Putamen (tissue), 1 donor: ENCODE measurements at regions not wholly inside any gene's neighbourhood (a gene's known extent, or its start where the extent isn't known, plus 50 kb on each side); places are given as distances from the start of the nearest gene placed in this dataset.
"Not testable (repeated sequence)": the region's sequence is repeated elsewhere in the genome, so short reads cannot be mapped to it uniquely, and the experiment has no call there.

ENCODE experiments used
- DNase-seq: peaks from one replicate; pipeline ENCODE4 v3.0.0-alpha.2; 2016; ENCODE audit warnings: low spot score

DNA sequence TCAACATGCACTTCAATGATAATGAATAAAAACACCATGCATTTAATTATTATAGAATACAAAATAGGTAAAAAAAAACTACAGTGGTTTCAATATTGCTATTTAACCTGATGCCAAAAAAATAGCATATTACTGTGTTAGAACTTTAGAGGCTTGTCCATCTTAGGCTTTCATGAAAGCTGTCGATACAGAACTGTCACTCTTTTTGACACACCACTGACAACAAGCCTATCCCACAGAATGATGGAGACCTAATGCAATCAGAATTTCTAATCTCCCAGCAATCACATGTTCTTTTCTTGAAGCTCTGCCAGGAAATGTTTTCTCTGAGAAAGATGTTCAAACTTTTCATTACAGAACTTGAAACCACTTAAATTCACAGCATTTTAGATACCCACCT is 490.3 kb upstream of the EPHA6 start:
- DNase-seq, result no peak

DNA sequence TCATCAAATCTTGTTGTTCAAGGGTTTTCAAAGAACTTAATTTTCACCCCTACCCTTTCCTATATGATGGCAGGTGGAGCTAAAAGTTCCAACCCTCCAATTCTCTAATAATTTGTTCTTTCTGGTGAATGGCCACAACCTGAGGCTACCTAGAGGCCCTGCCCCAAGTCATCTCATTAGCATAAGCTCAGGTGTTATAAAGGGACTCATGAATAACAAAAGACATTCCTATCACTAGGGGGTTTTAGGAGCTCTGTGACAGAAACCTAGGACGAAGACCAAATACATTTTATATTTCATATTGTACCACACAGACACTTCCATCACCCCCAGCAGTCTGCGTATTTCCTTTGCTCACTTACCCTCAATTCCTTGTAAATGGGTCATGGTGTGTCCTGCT is 483.6 kb upstream of the EPHA6 start:
- no peak for DNase-seq

DNA sequence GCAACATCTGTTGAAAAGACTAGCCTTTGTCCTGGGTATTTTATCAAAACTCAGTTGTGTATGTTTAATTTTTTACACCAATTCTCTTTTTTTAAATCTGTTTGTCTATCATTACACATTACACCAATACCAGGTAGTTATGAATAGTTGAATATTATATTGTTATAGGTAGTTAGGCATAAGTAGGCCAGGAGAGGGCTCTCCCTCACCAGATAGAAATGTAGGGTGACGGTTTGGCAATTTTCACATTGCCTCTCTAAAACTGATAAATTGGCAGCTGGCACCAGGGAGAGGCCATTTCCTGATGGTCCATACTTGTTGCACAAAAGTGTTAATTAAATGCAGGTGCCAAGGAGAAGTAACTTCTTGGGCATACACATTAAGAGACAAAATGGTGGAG is 483.1 kb upstream of the EPHA6 start:
- peak; percentile 2 for DNase-seq

DNA sequence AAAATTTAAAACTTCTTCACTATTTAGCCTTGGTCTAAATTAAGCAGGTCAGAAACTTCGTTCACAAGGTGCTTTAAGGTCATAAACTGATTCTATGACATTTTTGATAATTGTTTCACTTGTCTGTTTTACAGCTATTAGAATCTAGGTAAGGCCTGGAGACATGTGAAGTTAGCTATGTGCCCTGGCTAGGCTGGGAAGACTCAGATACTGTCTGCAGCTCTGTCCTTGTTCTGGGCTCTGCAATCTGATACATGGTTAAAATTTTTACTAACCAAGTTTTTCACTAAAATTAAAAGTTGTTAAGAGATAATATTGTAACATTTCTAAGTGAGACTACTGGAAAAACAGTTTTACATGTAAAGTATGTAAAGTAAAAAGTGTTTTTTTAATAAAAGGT is 479.6 kb upstream of the EPHA6 start:
- no peak for DNase-seq

DNA sequence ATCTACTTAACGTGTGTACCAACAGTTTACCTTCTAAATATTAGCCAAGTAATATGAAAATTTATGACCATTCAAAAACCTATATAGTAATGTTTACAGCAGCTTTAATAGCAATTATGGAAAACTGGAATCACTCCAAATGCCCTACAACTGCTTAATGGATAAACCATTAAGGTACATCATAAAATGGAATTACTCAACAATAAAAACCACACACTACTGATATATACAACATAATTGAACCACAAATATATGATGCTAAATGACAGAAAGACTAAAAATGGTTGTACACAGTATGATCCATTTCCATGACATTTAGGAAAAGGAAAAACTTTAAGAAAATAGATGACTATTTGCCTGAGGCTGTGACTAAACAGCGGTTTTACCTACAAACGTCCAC is 467.1 kb upstream of the EPHA6 start:
- no peak for DNase-seq

DNA sequence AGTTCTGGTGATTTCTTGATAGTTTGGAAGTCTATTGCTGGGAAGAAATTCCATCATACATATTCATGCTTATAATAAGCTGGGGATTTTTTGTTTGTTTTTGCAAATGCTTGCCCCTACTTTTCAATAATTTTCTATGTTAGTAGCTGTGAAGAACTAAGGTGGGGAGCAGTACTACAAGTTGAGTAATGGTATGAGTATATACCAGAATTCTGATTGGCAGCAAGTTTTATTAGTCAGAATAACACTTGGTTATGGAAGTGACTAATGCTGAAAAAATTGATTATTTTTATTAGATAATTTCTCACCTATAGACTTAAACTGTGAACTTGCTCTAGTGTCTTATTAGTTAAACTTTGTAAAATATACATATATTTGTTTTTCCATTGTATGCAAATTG is 462.8 kb upstream of the EPHA6 start:
- DNase-seq, result not testable (repeated sequence)

DNA sequence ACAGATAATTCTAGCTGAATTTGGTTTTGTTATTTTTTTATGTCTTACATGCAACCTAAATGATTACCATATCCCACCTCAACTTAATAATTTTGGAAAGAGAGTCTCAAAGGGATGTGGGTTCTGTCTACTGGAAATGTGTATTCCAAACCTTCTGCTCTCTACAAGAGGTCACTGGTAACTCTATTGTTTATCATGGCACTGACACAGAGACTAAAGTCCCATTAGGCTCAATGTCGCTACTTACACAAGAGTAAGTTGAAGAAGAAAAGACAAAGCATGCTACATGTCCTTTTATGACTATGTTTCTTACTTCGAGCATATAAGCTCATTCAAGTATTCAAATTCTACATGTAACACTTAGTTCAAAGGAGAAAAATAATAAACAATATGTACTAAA is 460.3 kb upstream of the EPHA6 start:
- no peak for DNase-seq

DNA sequence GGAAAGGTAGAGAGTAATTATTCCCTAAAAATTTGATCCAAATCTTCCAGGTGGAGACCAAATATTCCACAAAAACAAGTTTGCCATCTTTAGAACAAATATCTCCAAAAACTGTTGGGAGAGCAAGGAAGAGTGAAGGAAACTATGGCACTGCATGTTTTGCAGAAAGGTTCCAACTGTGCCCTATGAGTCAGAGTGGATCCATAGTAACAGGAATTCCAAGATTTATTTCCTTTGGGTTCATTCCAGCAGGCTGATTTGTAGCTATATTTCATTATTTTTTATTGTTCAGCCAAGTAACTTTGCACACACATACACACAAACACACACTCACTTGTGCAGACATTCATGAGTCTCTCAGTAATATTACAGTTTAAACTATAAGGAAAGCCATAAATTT is 459.7 kb upstream of the EPHA6 start:
- no peak for DNase-seq

DNA sequence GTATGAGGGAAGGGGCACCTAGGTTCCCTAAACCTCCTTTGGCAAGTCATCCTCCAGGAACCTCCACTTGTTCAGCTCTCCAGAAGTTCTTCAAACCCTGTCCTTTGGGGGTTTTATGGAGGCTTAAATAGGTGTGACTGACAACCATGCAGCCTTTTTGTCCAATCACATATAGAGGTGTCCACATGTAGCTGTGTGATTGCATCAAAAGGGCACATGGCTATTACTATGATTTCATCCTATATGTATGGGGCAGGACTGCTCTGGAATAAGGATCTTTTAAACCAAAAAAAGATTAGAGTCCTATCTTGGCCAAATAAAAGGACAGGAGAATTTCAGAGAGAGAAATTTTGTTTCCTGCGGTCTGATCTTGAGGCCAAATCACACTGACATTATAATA is 453.2 kb upstream of the EPHA6 start:
- DNase-seq, result no peak

DNA sequence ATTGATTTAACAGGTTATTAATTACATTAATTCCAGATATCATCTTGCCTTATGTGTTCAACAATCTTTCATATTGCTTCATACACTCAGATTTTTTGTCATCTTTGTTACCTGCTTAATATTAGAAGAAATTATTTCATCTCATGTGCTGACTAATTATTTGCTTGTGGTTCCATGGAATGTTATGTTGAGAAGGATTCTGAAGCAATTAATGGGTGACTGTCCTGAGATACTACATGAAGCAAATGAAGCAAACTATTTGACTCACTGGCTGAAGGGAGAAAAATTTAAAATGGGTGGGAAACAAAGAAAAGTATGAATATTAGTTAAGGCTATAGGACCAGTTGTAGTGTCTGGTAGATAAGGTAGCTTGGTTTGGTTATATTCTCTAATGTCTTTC is 443.8 kb upstream of the EPHA6 start:
- no peak for DNase-seq

DNA sequence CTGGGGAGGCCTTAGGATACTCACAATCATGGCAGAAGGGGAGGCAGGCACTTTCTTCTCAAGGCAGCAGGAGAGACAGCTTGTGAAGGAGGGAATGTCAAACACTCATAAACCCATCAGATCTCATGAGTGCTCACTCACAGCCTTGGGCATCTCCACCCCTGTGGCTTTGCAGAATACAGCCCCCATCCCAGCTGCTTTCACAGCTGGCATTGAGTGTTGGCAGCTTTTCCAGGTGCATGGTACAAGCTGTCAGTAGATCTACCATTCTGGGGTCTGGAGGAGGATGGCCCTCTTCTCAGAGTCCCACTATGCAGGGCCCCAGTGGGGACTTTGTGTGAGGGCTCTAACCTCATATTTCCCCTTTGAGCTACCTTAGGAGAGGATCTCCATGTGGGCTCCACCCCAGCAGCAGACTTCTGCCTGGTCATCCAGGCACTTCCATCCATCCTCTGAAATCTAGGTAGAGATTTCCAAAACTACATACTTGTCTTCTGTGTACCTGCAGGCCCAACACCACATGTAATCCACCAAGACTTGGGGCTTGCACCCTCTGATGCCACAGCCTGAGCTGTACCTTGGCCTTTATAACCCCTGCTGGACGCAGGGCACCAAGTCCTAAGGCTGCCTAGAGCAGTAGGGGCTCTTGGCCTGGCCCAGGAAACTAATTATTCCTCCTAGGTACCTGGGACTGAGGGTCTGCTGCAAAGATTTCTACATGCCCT is 404.2 kb upstream of the EPHA6 start:
- no peak for DNase-seq

DNA sequence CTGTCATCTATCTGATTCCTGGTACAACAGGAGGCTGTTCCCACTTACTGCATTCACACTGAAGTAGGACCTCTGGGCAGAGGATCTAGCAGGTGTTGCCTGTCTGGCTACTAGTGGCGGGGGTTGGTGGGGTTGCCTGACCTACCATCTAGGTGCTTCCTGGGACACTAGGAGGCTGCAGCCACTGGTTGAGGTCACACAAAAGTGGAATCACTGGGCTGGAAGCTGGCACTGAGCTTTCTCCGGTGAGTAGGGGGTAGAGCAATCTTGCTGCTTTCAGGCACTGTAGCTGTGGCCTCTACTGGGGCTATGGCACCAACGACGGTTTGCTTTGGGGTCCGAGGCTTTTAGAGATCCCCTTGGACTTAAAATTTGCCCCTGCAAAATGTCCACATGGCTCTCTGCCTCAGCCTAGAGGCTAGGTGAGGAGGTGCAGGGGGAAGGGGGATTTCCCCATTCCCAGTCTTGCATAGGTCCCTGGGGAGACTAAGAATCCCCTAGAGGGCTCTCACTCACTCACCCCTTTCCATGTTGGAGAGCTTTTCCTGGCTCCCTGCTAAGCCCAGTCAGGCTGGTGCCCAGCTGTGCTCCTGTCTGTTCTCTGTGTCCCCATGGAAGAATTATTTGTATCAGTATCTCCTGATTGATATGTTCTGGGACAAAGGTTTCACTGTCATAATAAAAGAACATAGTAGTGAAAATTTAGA is 397.7 kb upstream of the EPHA6 start:
- DNase-seq, result no peak

DNA sequence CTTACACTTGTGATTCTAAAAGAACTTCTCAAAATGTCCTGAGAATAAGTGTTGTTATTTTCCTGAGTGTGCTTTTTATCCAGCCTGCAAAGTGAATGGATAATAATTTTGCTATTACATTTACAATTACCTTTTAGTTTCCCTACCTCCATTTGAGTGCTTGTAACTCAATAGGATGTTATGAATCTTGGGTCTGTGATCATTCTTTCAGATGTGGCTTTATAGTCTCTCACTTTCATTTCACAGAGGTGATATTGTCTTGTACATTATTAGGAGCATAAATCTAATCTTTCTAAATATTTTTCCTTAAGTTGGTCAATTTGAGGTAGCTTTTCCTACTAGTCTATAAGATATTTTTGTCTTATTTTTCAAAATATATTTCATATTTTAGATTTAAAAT is 386.3 kb upstream of the EPHA6 start:
- DNase-seq, result no peak

DNA sequence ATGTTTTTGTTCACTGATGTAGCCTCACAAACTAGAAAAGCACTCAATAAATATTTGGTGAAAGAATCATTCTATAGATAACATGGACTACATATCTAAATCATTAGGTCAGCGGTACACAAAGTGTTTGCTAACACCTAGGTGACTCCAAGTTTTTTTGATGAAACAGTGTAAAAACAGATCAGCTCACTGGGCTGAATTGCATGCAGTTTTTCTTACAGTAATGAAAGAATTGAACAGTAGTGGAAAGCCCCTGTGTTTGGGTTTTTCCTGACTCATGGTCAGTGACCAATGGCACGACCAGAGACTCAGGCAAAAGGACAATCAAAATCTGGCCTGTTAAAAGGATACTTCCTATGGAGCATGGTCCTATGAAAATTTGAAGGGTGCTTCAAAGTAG is 384.3 kb upstream of the EPHA6 start:
- no peak for DNase-seq

DNA sequence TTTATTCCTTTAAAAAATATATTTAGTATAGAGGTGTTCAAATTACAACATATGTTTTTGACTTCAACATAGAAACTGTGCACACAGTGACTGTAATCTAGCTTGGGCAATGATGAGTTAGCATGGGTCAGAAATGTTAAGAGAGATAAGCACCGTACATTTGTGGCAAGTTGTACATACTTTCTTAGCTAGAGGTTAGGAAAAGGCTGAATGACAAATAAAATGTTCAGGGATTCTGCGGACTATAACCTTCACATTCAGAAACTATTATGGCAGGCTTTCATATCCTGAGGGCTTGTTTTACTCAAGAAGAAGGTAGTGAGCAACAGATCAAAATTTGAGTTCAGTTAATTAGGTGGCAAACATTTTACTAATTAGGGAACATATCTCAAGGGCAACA is 379.7 kb upstream of the EPHA6 start:
- DNase-seq, result no peak

DNA sequence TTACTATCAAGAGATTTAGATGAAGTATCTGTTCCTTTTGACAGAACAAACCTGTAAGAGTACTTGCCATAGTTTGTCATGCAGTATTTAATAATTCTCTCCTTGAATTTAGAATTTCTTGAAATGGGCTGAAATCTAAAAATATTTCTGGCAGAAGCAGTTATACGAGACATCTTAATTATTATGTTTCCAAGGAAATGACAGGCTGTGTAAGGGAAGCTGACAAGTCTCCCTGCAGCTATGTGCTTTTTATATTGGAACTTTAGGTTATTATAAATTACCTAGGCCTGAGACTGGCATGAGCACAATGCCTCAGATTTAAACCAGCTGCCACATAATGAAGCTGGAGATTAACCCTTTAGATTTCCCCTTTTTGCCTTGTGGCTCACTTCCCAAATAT is 365.0 kb upstream of the EPHA6 start:
- DNase-seq, result peak; percentile 65

DNA sequence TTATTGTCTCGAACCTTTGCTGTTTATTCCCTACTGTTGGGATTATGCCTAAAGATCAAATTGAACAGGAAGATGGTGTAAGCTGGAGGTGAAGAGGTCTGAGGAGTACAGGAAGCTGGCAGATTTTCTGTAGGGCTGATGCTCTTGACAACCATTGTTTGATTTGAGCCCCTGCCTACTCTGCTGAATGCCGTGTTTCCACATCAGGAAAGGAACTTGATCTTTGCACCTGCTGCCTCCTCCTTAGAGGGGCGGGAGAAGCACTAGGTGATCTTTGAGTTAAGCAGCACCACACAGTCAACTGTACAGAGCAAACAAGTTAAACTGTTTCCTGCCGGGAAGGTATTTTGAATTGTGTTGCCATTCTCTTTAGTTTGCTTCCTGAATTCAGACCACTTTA is 364.6 kb upstream of the EPHA6 start:
- DNase-seq, result peak; percentile 22

DNA sequence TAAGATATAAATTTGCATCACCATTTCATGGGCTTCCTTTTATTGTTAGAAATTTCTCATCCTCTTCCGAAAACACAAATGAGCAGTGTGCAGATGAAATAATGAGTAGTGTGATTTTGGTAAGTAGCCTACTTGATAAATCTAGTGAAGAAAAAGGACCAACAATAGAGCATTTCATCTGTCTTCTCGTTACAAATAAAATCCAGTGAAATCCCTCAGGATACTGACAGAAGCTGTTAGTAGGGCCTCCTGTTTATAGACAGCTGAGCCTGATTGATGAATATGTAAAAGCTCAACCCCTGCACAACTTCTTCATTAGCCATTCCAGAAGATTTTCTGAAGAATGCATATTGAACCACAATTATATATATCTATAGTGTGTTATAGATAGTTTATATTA is 363.7 kb upstream of the EPHA6 start:
- DNase-seq, result no peak

DNA sequence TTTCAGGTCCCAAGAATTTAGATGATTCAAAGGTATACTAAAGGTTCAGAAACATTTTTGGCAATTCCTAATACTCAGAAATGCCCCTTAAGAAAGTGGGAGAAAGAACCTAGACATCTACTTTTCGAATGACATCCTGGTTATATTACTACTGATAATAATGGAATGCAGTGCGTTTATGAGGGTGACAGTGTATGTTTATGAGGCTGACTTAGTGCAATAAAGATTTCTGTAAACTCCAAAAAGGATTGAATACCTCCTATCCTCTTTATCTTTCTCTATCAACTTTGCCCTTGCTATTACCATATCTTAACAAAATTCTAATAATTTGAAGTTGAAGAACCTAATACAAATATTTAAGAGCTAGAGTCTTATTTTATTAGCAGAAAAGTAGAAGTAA is 348.9 kb upstream of the EPHA6 start:
- DNase-seq, result no peak

DNA sequence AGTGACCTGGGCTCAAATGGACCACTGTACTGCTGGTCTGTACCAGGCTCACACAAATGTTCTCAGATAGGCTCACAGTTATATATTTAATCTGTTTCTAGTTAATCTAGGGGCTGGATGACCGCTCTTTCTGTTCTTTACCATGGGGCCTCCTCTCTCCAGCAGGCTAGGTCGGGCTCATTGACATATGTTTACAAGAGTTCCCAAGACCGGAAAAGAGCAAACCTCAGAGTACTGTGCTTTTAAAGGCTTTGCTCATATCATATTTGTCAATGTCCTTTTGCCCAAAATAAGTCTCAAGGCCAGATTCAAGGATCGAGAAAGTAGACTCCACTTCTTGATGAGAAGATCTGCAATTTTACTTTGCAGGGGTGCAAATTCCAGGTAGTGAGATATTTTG is 348.0 kb upstream of the EPHA6 start:
- DNase-seq, result no peak

DNA sequence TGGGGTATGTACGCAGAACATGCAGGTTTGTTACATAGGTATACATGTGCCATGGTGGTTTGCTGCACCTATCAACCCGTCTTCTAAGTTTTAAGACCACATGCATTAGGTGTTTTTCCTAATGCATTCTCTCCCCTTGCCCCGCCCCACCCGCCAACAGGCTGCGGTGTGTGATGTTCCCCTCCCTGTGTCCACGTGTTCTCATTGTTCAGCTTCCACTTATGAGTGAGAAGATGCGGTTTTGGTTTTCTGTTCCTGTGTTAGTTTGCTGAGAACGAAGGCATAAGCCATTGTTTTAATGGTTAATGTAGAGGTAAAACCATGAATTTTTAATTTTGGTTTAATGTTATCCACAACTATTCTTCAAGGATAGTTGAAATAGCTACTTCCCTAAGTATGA is 346.8 kb upstream of the EPHA6 start:
- no peak for DNase-seq

DNA sequence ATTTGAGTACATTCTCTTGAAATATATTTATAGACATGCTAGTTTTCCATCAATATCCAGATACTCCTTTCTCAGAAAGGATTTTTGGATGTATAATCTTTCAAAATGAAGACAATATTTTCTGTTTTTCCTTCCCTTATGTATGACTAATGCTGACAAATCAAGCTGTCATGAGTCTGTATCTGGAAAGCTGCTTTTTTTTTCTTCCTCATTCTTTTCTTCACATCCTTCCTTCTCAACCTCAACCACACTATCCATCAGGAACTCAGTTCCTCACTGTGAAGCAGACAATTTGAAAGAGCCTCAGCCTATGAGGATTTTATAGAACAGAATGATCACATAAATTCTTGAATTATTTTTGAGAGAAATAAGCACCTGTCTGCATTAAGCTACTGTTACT is 335.9 kb upstream of the EPHA6 start:
- no peak for DNase-seq

DNA sequence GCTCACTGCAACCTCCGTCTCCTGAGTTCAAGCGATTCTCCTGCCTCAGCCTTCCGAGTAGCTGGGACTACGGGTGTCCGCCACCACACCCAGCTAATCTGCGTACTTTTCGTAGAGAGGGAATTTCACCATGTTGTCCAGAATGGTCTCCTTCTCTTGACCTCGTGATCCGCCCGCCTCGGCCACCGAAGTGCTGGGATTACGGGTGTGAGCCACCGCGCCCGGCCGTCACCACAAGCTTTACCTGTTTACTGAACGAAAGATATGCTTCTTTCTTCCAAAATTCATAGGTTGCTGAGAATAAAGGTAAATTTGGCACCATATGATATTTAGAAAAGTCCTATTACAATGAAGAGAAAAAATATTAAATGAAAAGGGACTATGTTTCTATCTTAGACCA is 333.5 kb upstream of the EPHA6 start:
- DNase-seq, result no peak

DNA sequence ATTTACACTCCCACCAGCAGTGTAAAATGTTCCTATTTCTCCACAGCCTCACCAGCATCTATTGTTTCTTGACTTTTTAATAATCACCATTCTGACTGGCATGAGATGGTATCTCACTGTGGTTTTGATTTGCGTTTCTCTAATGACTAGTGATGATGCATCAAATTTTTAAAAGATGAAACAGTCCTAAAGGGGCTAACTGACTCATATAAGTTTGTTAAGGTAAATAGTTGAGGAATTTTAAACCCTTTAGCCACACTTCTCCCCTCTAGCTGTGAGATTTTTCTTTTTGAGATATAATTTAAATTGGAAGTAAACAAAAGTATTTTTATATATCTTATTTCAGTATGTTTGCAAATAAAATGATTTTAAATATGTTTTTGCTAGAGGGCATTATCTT is 331.2 kb upstream of the EPHA6 start:
- not testable (repeated sequence) for DNase-seq
